Type B pancreatic cell (in vitro differentiated cells): ENCODE measurements at regions not wholly inside any gene's neighbourhood (a gene's known extent, or its start where the extent isn't known, plus 50 kb on each side); places are given as distances from the start of the nearest gene placed in this dataset.
A peak's percentile ranks its signal among the peaks of the same experiment; 100 is the strongest.

Source experiments
- DNase-seq: peaks from one replicate; pipeline ENCODE4 v3.0.0; 2021; ENCODE audit warnings: mixed read lengths; ENCODE audit not compliant: unreplicated experiment; ENCODE audit errors: extremely low spot score
- H3K27ac Mint-ChIP-seq: 2 replicates; pipeline ENCODE4 v1.8.0; 2021; ENCODE audit warnings: mild to moderate bottlenecking, mixed read lengths
- H3K27me3 Mint-ChIP-seq: 2 replicates; pipeline ENCODE4 v1.8.0; 2021; ENCODE audit warnings: mixed read lengths
- H3K36me3 Mint-ChIP-seq: 2 replicates; pipeline ENCODE4 v1.8.0; 2021; ENCODE audit warnings: mixed read lengths
- H3K4me1 Mint-ChIP-seq: one replicate; pipeline ENCODE4 v1.8.0; 2021; ENCODE audit warnings: mixed read lengths; ENCODE audit not compliant: unreplicated experiment
- H3K4me3 Mint-ChIP-seq: 2 replicates; pipeline ENCODE4 v1.8.0; 2021; ENCODE audit warnings: mild to moderate bottlenecking, mixed read lengths
- H3K9me3 Mint-ChIP-seq: 2 replicates; pipeline ENCODE4 v1.8.0; 2021; ENCODE audit warnings: mixed read lengths
- CTCF ChIP-seq: fragments of 200-600 bp; sonication (generic); conservative IDR thresholded peaks from 2 replicates; pipeline ENCODE4 v1.5.0; 2021; ENCODE audit warnings: antibody characterized with exemption, mild to moderate bottlenecking

GRCh38 chr7:142321391-142321790 lies 63.5 kb upstream of the PRSS58 start:
- no peak for TF ChIP-seq CTCF
- no peaks in the 10 kb centered on the region for H3K9me3 Mint-ChIP-seq
- H3K27me3 Mint-ChIP-seq, result peaks cover 16% of the 10 kb centered on the region
- H3K4me1 Mint-ChIP-seq, result peaks cover 3% of the 10 kb centered on the region
- no peak overlapping the region for H3K27ac Mint-ChIP-seq
- H3K36me3 Mint-ChIP-seq, result no peaks in the 10 kb centered on the region
- DNase-seq, result no peak
- H3K4me3 Mint-ChIP-seq, result no peak overlapping the region

GRCh38 chr7:142320883-142321282 lies 63.0 kb upstream of the PRSS58 start:
- H3K4me1 Mint-ChIP-seq, result peaks cover 3% of the 10 kb centered on the region
- TF ChIP-seq CTCF, result no peak
- no peaks in the 10 kb centered on the region for H3K36me3 Mint-ChIP-seq
- peaks cover 18% of the 10 kb centered on the region for H3K27me3 Mint-ChIP-seq
- DNase-seq, result no peak
- H3K4me3 Mint-ChIP-seq, result no peak overlapping the region
- H3K27ac Mint-ChIP-seq, result no peak overlapping the region
- no peaks in the 10 kb centered on the region for H3K9me3 Mint-ChIP-seq

- Mint-ChIP-seq H3K36me3 (no peaks in the 10 kb centered on the region), H3K9me3 (no peaks in the 10 kb centered on the region)
- DNase-seq, result no peak
Observed at GRCh38 chr7:142319970-142320369, 62.1 kb upstream of the PRSS58 start.

GRCh38 chr7:142314281-142314680 lies 56.4 kb upstream of the PRSS58 start:
- no peak for DNase-seq
- no peak for TF ChIP-seq CTCF
- peaks cover 12% of the 10 kb centered on the region for H3K27me3 Mint-ChIP-seq
- no peak overlapping the region for H3K4me3 Mint-ChIP-seq
- no peaks in the 10 kb centered on the region for H3K9me3 Mint-ChIP-seq
- no peaks in the 10 kb centered on the region for H3K4me1 Mint-ChIP-seq
- no peak overlapping the region for H3K27ac Mint-ChIP-seq
- no peaks in the 10 kb centered on the region for H3K36me3 Mint-ChIP-seq

More at GRCh38 chr7:142319970-142320369, 62.1 kb upstream of the PRSS58 start:
- Mint-ChIP-seq H3K27me3 (peaks cover 18% of the 10 kb centered on the region), H3K27ac (peak overlapping the region; percentile 81), H3K4me3 (no peak overlapping the region), H3K4me1 (peaks cover 3% of the 10 kb centered on the region)
- peak; percentile 59 for TF ChIP-seq CTCF

- H3K36me3 Mint-ChIP-seq, result no peaks in the 10 kb centered on the region
- no peak for DNase-seq
- no peaks in the 10 kb centered on the region for H3K9me3 Mint-ChIP-seq
- no peak overlapping the region for H3K4me3 Mint-ChIP-seq
- H3K27ac Mint-ChIP-seq, result no peak overlapping the region
- TF ChIP-seq CTCF, result no peak
- H3K27me3 Mint-ChIP-seq, result peaks cover 12% of the 10 kb centered on the region
- H3K4me1 Mint-ChIP-seq, result no peaks in the 10 kb centered on the region
Observed at GRCh38 chr7:142313528-142313927, 55.7 kb upstream of the PRSS58 start.

GRCh38 chr7:142311876-142312275 lies 54.0 kb upstream of the PRSS58 start:
- H3K9me3 Mint-ChIP-seq, result no peaks in the 10 kb centered on the region
- H3K27ac Mint-ChIP-seq, result no peak overlapping the region
- H3K4me3 Mint-ChIP-seq, result no peak overlapping the region
- no peaks in the 10 kb centered on the region for H3K36me3 Mint-ChIP-seq
- no peak for TF ChIP-seq CTCF
- DNase-seq, result no peak
- H3K4me1 Mint-ChIP-seq, result no peaks in the 10 kb centered on the region
- peaks cover 7% of the 10 kb centered on the region for H3K27me3 Mint-ChIP-seq
